ENCODE measurements at regions not wholly inside any gene's neighbourhood (a gene's known extent, or its start where the extent isn't known, plus 50 kb on each side); places are given as distances from the start of the nearest gene placed in this dataset.

- TF ChIP-seq, protein P1, sequence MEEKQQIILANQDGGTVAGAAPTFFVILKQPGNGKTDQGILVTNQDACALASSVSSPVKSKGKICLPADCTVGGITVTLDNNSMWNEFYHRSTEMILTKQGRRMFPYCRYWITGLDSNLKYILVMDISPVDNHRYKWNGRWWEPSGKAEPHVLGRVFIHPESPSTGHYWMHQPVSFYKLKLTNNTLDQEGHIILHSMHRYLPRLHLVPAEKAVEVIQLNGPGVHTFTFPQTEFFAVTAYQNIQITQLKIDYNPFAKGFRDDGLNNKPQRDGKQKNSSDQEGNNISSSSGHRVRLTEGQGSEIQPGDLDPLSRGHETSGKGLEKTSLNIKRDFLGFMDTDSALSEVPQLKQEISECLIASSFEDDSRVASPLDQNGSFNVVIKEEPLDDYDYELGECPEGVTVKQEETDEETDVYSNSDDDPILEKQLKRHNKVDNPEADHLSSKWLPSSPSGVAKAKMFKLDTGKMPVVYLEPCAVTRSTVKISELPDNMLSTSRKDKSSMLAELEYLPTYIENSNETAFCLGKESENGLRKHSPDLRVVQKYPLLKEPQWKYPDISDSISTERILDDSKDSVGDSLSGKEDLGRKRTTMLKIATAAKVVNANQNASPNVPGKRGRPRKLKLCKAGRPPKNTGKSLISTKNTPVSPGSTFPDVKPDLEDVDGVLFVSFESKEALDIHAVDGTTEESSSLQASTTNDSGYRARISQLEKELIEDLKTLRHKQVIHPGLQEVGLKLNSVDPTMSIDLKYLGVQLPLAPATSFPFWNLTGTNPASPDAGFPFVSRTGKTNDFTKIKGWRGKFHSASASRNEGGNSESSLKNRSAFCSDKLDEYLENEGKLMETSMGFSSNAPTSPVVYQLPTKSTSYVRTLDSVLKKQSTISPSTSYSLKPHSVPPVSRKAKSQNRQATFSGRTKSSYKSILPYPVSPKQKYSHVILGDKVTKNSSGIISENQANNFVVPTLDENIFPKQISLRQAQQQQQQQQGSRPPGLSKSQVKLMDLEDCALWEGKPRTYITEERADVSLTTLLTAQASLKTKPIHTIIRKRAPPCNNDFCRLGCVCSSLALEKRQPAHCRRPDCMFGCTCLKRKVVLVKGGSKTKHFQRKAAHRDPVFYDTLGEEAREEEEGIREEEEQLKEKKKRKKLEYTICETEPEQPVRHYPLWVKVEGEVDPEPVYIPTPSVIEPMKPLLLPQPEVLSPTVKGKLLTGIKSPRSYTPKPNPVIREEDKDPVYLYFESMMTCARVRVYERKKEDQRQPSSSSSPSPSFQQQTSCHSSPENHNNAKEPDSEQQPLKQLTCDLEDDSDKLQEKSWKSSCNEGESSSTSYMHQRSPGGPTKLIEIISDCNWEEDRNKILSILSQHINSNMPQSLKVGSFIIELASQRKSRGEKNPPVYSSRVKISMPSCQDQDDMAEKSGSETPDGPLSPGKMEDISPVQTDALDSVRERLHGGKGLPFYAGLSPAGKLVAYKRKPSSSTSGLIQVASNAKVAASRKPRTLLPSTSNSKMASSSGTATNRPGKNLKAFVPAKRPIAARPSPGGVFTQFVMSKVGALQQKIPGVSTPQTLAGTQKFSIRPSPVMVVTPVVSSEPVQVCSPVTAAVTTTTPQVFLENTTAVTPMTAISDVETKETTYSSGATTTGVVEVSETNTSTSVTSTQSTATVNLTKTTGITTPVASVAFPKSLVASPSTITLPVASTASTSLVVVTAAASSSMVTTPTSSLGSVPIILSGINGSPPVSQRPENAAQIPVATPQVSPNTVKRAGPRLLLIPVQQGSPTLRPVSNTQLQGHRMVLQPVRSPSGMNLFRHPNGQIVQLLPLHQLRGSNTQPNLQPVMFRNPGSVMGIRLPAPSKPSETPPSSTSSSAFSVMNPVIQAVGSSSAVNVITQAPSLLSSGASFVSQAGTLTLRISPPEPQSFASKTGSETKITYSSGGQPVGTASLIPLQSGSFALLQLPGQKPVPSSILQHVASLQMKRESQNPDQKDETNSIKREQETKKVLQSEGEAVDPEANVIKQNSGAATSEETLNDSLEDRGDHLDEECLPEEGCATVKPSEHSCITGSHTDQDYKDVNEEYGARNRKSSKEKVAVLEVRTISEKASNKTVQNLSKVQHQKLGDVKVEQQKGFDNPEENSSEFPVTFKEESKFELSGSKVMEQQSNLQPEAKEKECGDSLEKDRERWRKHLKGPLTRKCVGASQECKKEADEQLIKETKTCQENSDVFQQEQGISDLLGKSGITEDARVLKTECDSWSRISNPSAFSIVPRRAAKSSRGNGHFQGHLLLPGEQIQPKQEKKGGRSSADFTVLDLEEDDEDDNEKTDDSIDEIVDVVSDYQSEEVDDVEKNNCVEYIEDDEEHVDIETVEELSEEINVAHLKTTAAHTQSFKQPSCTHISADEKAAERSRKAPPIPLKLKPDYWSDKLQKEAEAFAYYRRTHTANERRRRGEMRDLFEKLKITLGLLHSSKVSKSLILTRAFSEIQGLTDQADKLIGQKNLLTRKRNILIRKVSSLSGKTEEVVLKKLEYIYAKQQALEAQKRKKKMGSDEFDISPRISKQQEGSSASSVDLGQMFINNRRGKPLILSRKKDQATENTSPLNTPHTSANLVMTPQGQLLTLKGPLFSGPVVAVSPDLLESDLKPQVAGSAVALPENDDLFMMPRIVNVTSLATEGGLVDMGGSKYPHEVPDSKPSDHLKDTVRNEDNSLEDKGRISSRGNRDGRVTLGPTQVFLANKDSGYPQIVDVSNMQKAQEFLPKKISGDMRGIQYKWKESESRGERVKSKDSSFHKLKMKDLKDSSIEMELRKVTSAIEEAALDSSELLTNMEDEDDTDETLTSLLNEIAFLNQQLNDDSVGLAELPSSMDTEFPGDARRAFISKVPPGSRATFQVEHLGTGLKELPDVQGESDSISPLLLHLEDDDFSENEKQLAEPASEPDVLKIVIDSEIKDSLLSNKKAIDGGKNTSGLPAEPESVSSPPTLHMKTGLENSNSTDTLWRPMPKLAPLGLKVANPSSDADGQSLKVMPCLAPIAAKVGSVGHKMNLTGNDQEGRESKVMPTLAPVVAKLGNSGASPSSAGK (IDR thresholded peaks at IDR 0.05): no peak
- TF ChIP-seq MCM3 (IDR thresholded peaks at IDR 0.05): no peak
These were observed 106.7 kb upstream of the SDK2 start (continued) for GRCh38 chr17:73750975-73751374.
